Limb (tissue), 2 donors: ENCODE measurements at regions not wholly inside any gene's neighbourhood (a gene's known extent, or its start where the extent isn't known, plus 50 kb on each side); places are given as distances from the start of the nearest gene placed in this dataset.
"Not testable (repeated sequence)": the region's sequence is repeated elsewhere in the genome, so short reads cannot be mapped to it uniquely, and the experiment has no call there.

ENCODE experiments used
- DNase-seq, 2 donors: peaks; one replicate each; pipeline ENCODE4 v3.0.0-alpha.2; 2016; ENCODE audit errors: extremely low spot score in 2 of 2

GRCh38 chr13:63299866-63300394 lies 1884.3 kb upstream of the PCDH20 start:
- no peak for DNase-seq

- no peak for DNase-seq
Observed at GRCh38 chr13:63297163-63297562, 1881.5 kb upstream of the PCDH20 start.

GRCh38 chr13:63291701-63292100 lies 1876.1 kb upstream of the PCDH20 start:
- no peak for DNase-seq

- DNase-seq: no peak
Observed at GRCh38 chr13:63288576-63288975, 1872.9 kb upstream of the PCDH20 start.

- no peak for DNase-seq
Observed at GRCh38 chr13:63287926-63288325, 1872.3 kb upstream of the PCDH20 start.

- no peak for DNase-seq
Observed at GRCh38 chr13:63285426-63285825, 1869.8 kb upstream of the PCDH20 start.

- no peak for DNase-seq
Observed at GRCh38 chr13:63279136-63279535, 1863.5 kb upstream of the PCDH20 start.

- DNase-seq: no peak
Observed at GRCh38 chr13:63274772-63275171, 1859.1 kb upstream of the PCDH20 start.

GRCh38 chr13:63249411-63250187 lies 1834.0 kb upstream of the PCDH20 start:
- DNase-seq: no peak

GRCh38 chr13:63236667-63237396 lies 1821.2 kb upstream of the PCDH20 start:
- DNase-seq: not testable (repeated sequence)

GRCh38 chr13:63218596-63218995 lies 1802.9 kb upstream of the PCDH20 start:
- not testable (repeated sequence) for DNase-seq

- no peak for DNase-seq
Observed at GRCh38 chr13:63209330-63210017, 1793.8 kb upstream of the PCDH20 start.

- no peak for DNase-seq
Observed at GRCh38 chr13:63208826-63209225, 1793.2 kb upstream of the PCDH20 start.

GRCh38 chr13:63206461-63206860 lies 1790.8 kb upstream of the PCDH20 start:
- no peak for DNase-seq

- DNase-seq: no peak
Observed at GRCh38 chr13:63201493-63201892, 1785.8 kb upstream of the PCDH20 start.

GRCh38 chr13:63199508-63199907 lies 1783.9 kb upstream of the PCDH20 start:
- no peak for DNase-seq

- peak in 1 of 2 donors; percentile 24 for DNase-seq
Observed at GRCh38 chr13:63198071-63198470, 1782.4 kb upstream of the PCDH20 start.

GRCh38 chr13:63195726-63196125 lies 1780.1 kb upstream of the PCDH20 start:
- no peak for DNase-seq

- DNase-seq: no peak
Observed at GRCh38 chr13:63190742-63191141, 1775.1 kb upstream of the PCDH20 start.

- no peak for DNase-seq
Observed at GRCh38 chr13:63190219-63190618, 1774.6 kb upstream of the PCDH20 start.

- no peak for DNase-seq
Observed at GRCh38 chr13:63189712-63190111, 1774.1 kb upstream of the PCDH20 start.

- no peak for DNase-seq
Observed at GRCh38 chr13:63184693-63185092, 1769.0 kb upstream of the PCDH20 start.
